ENCODE measurements at regions not wholly inside any gene's neighbourhood (a gene's known extent, or its start where the extent isn't known, plus 50 kb on each side); places are given as distances from the start of the nearest gene placed in this dataset.
A peak's percentile ranks its signal among the peaks of the same experiment; 100 is the strongest.

DNA sequence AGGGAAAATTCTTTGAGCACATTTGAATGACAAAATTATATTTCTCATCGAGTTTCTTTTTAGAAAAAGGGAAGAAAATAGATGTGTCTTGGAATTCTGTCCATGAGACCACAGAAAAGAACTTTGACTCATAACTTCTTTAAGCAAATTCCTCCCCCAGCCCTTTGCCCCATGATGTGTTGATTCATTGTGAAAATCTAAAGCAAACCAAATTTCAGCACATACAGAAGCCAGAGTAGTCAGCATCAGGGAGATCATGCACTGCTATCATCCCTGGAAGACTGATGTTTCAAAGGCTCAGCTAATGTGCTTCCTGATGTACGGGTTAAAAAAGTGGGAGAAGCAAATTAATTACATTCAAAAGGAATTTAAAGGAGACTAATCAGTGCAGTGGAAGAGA is 159.7 kb downstream of the FAT3 start:
- no peak for DNase-seq (ENCODE audit: low spot score)

DNA sequence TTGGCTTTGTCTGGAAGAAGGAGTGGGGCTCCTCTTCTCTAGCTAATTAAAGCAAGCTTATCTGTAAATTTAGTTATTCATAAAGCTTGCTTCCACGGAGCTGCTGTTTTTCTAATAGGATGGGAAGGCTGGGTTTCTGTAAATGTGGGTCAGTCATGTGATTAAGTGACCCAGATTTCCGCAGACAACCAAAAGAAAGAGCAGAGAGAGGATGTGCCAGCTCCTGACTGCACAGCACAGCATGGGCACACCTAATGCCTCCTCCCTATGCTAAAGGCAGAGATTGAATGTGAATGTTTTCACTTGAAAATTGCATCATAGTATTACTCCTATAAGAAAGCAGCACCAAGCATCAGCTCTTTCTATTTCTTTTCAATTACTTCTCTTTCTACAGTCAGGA is 160.2 kb downstream of the FAT3 start:
- DNase-seq (ENCODE audit: low spot score), result no peak

- DNase-seq (ENCODE audit: low spot score), result no peak
Measured at GRCh38 chr11:92386577-92386976, 162.0 kb downstream of the FAT3 start.

- no peak for DNase-seq (ENCODE audit: low spot score)
Measured at GRCh38 chr11:92387859-92388258, 163.2 kb downstream of the FAT3 start.

GRCh38 chr11:92388380-92388779 is 163.8 kb downstream of the FAT3 start:
- DNase-seq (ENCODE audit: low spot score), result no peak

- DNase-seq (ENCODE audit: low spot score), result no peak
Measured at GRCh38 chr11:92390783-92391182, 166.2 kb downstream of the FAT3 start.

DNA sequence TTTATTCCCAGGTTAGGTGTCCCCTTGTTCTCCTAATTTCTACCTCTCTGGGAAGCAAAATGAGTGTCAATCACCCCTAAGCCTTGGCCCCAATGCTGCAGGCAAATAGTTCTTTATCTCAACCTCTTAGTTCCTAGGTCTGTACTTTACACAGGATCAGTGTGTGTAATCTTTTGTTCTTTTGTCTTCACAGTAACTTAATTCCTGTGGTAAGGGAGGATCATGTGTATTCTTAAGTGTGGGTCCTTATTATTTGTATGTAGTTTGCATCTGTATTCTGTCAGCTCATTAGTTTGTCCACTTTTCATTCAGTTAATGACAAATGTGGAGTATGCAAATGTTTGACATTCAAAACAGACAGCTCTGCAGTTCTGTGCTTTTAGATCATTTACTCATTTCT is 166.7 kb downstream of the FAT3 start:
- DNase-seq (ENCODE audit: low spot score), result no peak

GRCh38 chr11:92391808-92392207 is 167.2 kb downstream of the FAT3 start:
- no peak for DNase-seq (ENCODE audit: low spot score)

DNA sequence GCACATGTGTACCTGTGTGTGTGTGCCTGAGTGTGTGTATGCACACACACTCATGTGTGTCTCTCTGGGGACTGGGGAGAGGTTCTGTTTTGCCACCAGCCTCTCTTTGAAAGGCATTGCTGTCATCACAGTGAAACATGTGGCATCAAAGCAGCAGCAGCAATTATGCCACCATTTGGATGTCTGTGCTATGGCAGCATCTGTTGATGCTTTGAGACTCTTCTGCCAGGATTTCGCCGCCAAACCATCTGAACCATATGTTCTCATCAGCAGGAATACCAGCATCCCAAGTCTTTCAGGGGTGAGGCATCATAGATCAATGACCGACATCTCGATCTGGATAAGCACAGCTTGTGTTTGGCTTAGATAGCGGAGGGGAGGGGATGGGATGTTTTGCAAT is 168.6 kb downstream of the FAT3 start:
- DNase-seq (ENCODE audit: low spot score), result peak; percentile 51

DNA sequence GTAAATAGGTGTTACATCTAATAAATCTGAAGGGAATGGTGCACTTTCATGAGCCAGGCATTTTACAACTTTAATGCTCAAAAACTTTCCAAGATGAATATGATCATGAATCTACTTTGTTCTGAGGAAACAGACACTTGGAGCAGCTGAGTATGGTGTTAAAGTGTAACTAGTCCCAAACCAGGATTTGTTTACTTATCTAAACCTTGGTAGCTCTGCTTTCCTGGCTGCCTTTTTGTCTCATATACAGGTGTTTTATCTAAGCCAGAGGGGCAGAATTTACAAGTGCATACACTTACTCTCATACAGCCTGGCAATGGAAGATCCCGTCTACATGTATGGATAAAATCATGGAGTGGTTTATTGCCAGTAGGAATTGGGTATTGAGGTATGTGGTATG is 171.5 kb downstream of the FAT3 start:
- no peak for DNase-seq (ENCODE audit: low spot score)

- DNase-seq (ENCODE audit: low spot score), result peak; percentile 55
Measured at GRCh38 chr11:92397221-92397755, 172.7 kb downstream of the FAT3 start.

DNA sequence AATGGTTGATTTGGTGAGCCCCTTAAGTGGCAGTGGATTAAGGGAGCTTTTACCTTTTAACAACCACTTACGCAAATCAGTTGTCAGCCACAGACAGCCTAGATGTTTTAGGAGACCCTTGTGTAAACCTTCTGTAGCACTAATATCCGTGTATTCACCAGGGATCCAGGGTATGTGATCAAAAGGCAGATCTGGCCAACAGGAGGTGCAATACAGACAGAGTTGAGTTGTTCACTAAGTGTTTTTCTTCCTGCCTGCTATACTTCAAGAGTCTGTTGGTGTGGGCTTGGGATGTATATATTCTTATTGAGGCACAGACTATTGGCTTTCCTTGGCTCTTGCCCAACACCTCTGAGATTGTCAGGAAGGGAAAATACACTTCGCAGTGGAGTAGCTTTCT is 175.1 kb downstream of the FAT3 start:
- no peak for DNase-seq (ENCODE audit: low spot score)

- no peak for DNase-seq (ENCODE audit: low spot score)
Measured at GRCh38 chr11:92401520-92401919, 176.9 kb downstream of the FAT3 start.

- no peak for DNase-seq (ENCODE audit: low spot score)
Measured at GRCh38 chr11:92406472-92406871, 181.9 kb downstream of the FAT3 start.

DNA sequence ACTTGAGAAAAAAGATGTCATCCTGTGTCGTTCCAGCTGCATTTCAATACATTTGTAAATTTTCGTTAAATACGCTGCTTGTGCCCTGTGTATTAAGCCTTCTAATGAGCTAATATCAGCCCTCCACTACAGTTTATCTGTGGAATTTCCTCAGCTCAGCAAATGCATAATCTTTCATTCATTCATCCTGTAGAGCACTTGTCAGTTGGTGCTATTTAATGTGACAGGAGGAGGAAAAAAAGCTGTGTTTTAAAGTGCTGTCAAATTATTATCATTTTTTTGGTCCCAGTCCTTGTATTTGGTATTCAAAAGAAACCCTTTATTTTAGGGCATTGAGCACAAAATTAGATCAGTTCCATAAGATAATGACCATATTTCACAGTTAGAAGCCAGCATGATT is 184.7 kb downstream of the FAT3 start:
- DNase-seq (ENCODE audit: low spot score), result no peak

GRCh38 chr11:92409956-92410355 is 185.3 kb downstream of the FAT3 start:
- no peak for DNase-seq (ENCODE audit: low spot score)

DNA sequence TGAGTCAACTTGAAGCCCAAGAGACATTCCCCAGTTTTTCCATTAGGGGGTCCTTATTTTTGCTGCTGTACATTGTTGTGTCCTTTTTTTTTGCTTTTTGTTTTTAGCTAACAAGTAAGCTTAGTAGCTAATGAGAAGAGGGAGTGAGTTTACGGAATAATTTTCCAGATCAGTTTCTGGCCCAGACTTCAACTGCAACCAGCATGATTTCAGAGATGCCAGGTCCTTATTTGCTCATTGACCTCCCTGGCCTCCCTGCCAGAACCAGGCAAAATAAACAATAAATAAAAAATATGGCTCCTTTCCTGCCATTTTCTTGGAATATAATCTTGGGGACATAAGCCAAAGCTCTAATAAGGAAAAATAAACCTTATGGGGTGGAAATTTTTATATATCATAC is 185.9 kb downstream of the FAT3 start:
- DNase-seq (ENCODE audit: low spot score), result no peak

- no peak for DNase-seq (ENCODE audit: low spot score)
Measured at GRCh38 chr11:92411431-92411830, 186.8 kb downstream of the FAT3 start.

GRCh38 chr11:92413757-92414513 is 189.3 kb downstream of the FAT3 start:
- DNase-seq (ENCODE audit: low spot score), result no peak

DNA sequence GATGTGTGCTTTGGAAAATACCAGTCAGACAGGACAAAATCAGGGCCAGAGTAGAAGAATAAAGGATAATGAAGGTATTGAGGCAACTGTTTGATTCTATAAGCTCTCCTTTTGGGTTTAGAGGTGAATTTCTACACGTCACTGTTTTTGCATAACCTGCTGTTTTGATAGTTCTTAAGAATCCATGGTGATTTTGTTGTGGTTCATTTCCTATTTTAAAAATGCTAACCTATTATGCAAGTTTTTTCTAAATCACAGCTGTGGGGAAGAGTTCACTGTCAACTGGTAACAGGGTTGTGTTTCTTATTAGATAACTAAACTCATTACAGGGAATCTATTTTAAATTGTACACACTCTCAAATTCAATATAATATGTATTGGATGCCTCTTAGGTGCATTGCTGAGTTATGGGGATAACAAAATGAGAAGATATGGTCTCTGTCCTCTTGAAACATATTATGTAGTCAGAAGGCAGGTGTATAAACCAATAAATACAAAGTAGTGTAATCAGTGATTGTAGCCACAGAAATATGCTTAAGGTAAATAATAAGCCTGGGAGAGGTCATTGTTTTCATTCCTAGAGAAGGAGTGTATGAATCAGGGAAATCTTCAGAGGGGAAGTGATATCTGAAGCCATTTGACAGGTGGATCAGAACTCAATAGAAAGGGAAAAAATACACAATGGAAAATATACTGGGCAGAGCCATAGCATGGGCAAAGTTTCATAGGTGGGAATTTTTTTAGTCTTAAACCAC is 192.5 kb downstream of the FAT3 start:
- no peak for DNase-seq (ENCODE audit: low spot score)

DNA sequence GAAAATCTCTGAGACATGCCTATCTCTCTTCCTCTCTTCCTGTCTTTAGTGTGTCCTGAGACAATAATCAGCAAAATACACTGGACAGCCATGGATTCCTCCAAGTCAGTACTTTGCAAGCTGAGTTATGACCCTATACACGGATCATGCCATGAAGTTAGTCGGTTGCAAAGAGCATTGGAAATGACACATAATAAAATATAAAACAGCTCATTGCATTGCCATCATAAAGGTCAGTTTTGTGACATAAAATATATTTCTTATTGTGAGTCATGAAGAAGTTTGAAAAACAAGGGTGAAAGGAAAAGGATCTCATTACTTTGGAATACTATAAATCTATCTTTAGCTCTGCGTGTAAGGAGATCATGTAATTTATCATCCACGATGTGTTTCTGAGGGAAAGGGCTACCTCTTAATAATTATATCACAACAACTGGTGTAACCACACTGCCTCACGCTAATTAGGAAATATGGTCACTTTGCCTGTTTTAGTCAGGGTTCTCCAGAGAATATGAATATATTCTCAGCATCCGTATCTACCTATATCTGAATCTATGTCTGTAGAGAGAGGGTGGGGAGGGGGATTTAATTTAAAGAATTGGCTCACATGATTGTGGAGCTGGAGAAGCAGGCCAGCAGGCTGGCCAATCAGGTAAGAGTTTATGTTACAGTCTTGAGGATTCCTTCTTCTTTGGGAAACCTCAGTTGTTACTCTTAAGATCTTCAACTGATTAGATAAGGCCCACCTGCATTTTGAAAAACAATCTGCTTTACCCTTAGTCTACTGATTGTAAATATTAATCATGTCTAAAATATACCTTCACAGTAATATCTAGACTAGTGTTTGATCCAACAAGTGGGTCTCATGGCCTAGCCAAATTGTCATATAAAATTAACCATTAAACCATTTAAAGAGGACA is 198.8 kb downstream of the FAT3 start:
- DNase-seq (ENCODE audit: low spot score), result no peak

GRCh38 chr11:92424281-92424680 is 199.7 kb downstream of the FAT3 start:
- DNase-seq (ENCODE audit: low spot score), result no peak
